H1 (cell line): ENCODE measurements at regions not wholly inside any gene's neighbourhood (a gene's known extent, or its start where the extent isn't known, plus 50 kb on each side); places are given as distances from the start of the nearest gene placed in this dataset.

Experiments
- CTCF ChIA-PET: fragments of 300-600 bp; sonication (Branson Sonifier 250); formaldehyde crosslinking; loops from one replicate; lab custom pipeline; 2021; ENCODE audit not compliant: partially characterized antibody; lab: Charles Lee
- POLR2A ChIA-PET: fragments of 300-600 bp; sonication (Branson Sonifier 250); formaldehyde crosslinking; loops from one replicate; lab custom pipeline; 2021; ENCODE audit warnings: inconsistent platforms; ENCODE audit not compliant: partially characterized antibody; lab: Charles Lee
- DNase-seq, 2 experiments: peaks; one replicate each; pipeline versions ENCODE4 v3.0.0 to v3.0.0-alpha.2; 2010 to 2022; ENCODE audit warnings: low spot score in 2 of 2, low read depth in 1 of 2, mixed read lengths in 1 of 2
- FAIRE-seq: peaks from 2 replicates; lab custom pipeline; 2011; peaks lifted over from hg19 to GRCh38; lab: Jason Lieb, UNC
- H2AFZ ChIP-seq: 2 replicates; pipeline ENCODE4 v1.8.1; 2012; ENCODE audit warnings: low read length, inconsistent platforms
- H2AK5ac ChIP-seq: 2 replicates; pipeline ENCODE4 v1.6.1; 2013; ENCODE audit warnings: low read depth, low read length
- H2BK120ac ChIP-seq: replicated peaks from 2 replicates; pipeline ENCODE3; 2013; ENCODE audit warnings: low read depth, low read length, inconsistent platforms
- H2BK12ac ChIP-seq: 2 replicates; pipeline ENCODE4 v1.6.1; 2013; ENCODE audit warnings: low read depth, low read length
- H2BK15ac ChIP-seq: 2 replicates; pipeline ENCODE4 v1.6.1; 2013; ENCODE audit warnings: low read length
- H2BK20ac ChIP-seq: 2 replicates; pipeline ENCODE4 v1.6.1; 2013; ENCODE audit warnings: low read length
- H2BK5ac ChIP-seq: 2 replicates; pipeline ENCODE4 v1.6.1; 2013; ENCODE audit warnings: low read depth, low read length
- H3K14ac ChIP-seq: 2 replicates; pipeline ENCODE4 v1.6.1; 2013; ENCODE audit warnings: inconsistent platforms; ENCODE audit not compliant: insufficient read length
- H3K18ac ChIP-seq: 2 replicates; pipeline ENCODE4 v1.6.1; 2013; ENCODE audit warnings: low read length; ENCODE audit errors: extremely low read depth
- H3K23ac ChIP-seq: 2 replicates; pipeline ENCODE4 v1.6.1; 2013; ENCODE audit warnings: inconsistent platforms; ENCODE audit not compliant: insufficient read length
- H3K23me2 ChIP-seq: 2 replicates; pipeline ENCODE4 v1.6.1; 2013; ENCODE audit warnings: low read depth, low read length
- H3K27ac ChIP-seq: 2 replicates; pipeline ENCODE4 v1.6.1; 2011; ENCODE audit warnings: low read depth, low read length, inconsistent platforms
- H3K27me3 ChIP-seq, 4 experiments: replicated peaks in 1 of 4; 1 replicate in 1 of 4; 2 replicates in 3 of 4; pipeline versions ENCODE4 v1.6.1 to v1.8.1; 2011 to 2013; ENCODE audit warnings: low read length in 3 of 4, mild to moderate bottlenecking in 3 of 4, inconsistent platforms in 2 of 4, mixed read lengths in 2 of 4, moderate library complexity in 1 of 4; ENCODE audit not compliant: control insufficient read depth in 3 of 4, insufficient read depth in 3 of 4; ENCODE audit errors: extremely low read depth in 1 of 4
- H3K36me3 ChIP-seq, 4 experiments: 2 replicates each; pipeline versions ENCODE4 v1.6.1 to v1.8.1; 2011 to 2013; ENCODE audit warnings: mild to moderate bottlenecking in 4 of 4, low read length in 3 of 4, moderate library complexity in 2 of 4, control low read depth in 1 of 4, inconsistent platforms in 1 of 4; ENCODE audit not compliant: insufficient read depth in 4 of 4, control insufficient read depth in 2 of 4
- H3K4ac ChIP-seq: replicated peaks from 2 replicates; pipeline ENCODE3; 2013; ENCODE audit warnings: low read length, low read depth, mixed read lengths, inconsistent platforms; ENCODE audit not compliant: insufficient read length
- H3K4me1 ChIP-seq, 4 experiments: replicated peaks in 1 of 4; 1 replicate in 1 of 4; 2 replicates in 3 of 4; pipeline versions ENCODE4 v1.6.1 to v1.8.1; 2011 to 2013; ENCODE audit warnings: low read length in 3 of 4, inconsistent platforms in 2 of 4, mixed read lengths in 1 of 4; ENCODE audit not compliant: insufficient read depth in 4 of 4, control insufficient read depth in 3 of 4
- H3K4me2 ChIP-seq, 2 experiments: 2 replicates each; pipeline versions ENCODE4 v1.6.1 to v1.8.1; 2011 to 2013; ENCODE audit warnings: low read depth in 2 of 2, low read length in 2 of 2, control low read depth in 1 of 2, inconsistent platforms in 1 of 2, mild to moderate bottlenecking in 1 of 2; ENCODE audit not compliant: insufficient read depth in 1 of 2
- H3K4me3 ChIP-seq, 4 experiments: fragments of 200-600, 300-600 bp in 1 of 4; sonication (generic), shearing (Covaris generic), sonication (Bioruptor Twin) in 1 of 4; 2 replicates each; pipeline versions ENCODE4 v1.5.1 to v1.8.1; 2011 to 2016; ENCODE audit warnings: low read length in 4 of 4, low read depth in 3 of 4, control low read depth in 2 of 4, inconsistent platforms in 2 of 4, mild to moderate bottlenecking in 2 of 4, mixed read lengths in 1 of 4, moderate library complexity in 1 of 4; ENCODE audit not compliant: insufficient read depth in 2 of 4; ENCODE audit errors: extremely low read depth in 1 of 4
- H3K56ac ChIP-seq: replicated peaks from 2 replicates; pipeline ENCODE3; 2013; ENCODE audit warnings: low read depth, mild to moderate bottlenecking, mixed read lengths, low read length, inconsistent platforms; ENCODE audit not compliant: insufficient read length
- H3K79me1 ChIP-seq: 2 replicates; pipeline ENCODE4 v1.6.1; 2013; ENCODE audit warnings: low read depth, low read length, control low read depth
- H3K79me2 ChIP-seq, 2 experiments: 2 replicates each; pipeline versions ENCODE4 v1.6.1 to v1.8.1; 2012 to 2013; ENCODE audit warnings: low read length in 2 of 2, mild to moderate bottlenecking in 2 of 2, inconsistent platforms in 1 of 2; ENCODE audit not compliant: insufficient read depth in 2 of 2, control insufficient read depth in 1 of 2
- H3K9ac ChIP-seq, 4 experiments: replicated peaks in 1 of 4; 1 replicate in 1 of 4; 2 replicates in 3 of 4; pipeline versions ENCODE4 v1.6.1 to v1.8.1; 2011 to 2013; ENCODE audit warnings: low read depth in 3 of 4, low read length in 3 of 4, control low read depth in 2 of 4, mild to moderate bottlenecking in 2 of 4, moderate library complexity in 2 of 4, inconsistent platforms in 1 of 4; ENCODE audit errors: extremely low read depth in 1 of 4
- H3K9me3 ChIP-seq, 2 experiments: 2 replicates each; pipeline versions ENCODE4 v1.6.1 to v1.8.1; 2012 to 2013; ENCODE audit warnings: mild to moderate bottlenecking in 2 of 2, moderate library complexity in 2 of 2, control low read depth in 1 of 2, inconsistent platforms in 1 of 2, low read depth in 1 of 2, low read length in 1 of 2, mixed read lengths in 1 of 2; ENCODE audit not compliant: insufficient read depth in 2 of 2
- H4K20me1 ChIP-seq, 2 experiments: replicated peaks in 1 of 2; 2 replicates each; pipeline versions ENCODE3 to v1.8.1; 2011 to 2013; ENCODE audit warnings: inconsistent platforms in 2 of 2, low read length in 2 of 2, mild to moderate bottlenecking in 1 of 2; ENCODE audit not compliant: insufficient read depth in 2 of 2, control insufficient read depth in 1 of 2
- H4K5ac ChIP-seq: 2 replicates; pipeline ENCODE4 v1.6.1; 2013; ENCODE audit warnings: low read length, low read depth, mixed read lengths, inconsistent platforms; ENCODE audit not compliant: insufficient read length
- H4K8ac ChIP-seq: 2 replicates; pipeline ENCODE4 v1.8.0; 2013; ENCODE audit warnings: mild to moderate bottlenecking, moderate library complexity, low read length, inconsistent platforms; ENCODE audit not compliant: insufficient read depth; ENCODE audit errors: extremely low read depth
- H4K91ac ChIP-seq: replicated peaks from 2 replicates; pipeline ENCODE3; 2013; ENCODE audit warnings: low read length, mixed read lengths, inconsistent platforms; ENCODE audit not compliant: insufficient read length
- CBX5 ChIP-seq: fragments of 300-800, 300-1000 bp; sonication (generic); IDR thresholded peaks from 2 replicates; pipeline ENCODE4 v1.7.1; 2016; ENCODE audit warnings: antibody characterized with exemption, low read length, low read depth
- CEBPB ChIP-seq: IDR thresholded peaks from 2 replicates; pipeline ENCODE4 v1.6.1; 2012; ENCODE audit warnings: low read depth, low read length
- CREB1 ChIP-seq: IDR thresholded peaks from 2 replicates; pipeline ENCODE4 v1.6.1; 2012; ENCODE audit warnings: inconsistent platforms
- HDAC2 ChIP-seq, 2 experiments: fragments of 300-600 bp in 1 of 2; sonication (generic) in 1 of 2; IDR thresholded peaks; 2 replicates each; pipeline ENCODE4 v1.6.1; 2011 to 2012; ENCODE audit warnings: low read depth in 2 of 2, low read length in 2 of 2, mild to moderate bottlenecking in 2 of 2, moderate library complexity in 2 of 2, borderline replicate concordance in 1 of 2, inconsistent platforms in 1 of 2
- HDAC6 ChIP-seq: IDR thresholded peaks from one replicate; pipeline ENCODE4 v1.7.1; 2012; ENCODE audit warnings: low read depth, mild to moderate bottlenecking, inconsistent platforms, low read length, moderate library complexity
- TAF1 ChIP-seq: IDR thresholded peaks from 2 replicates; pipeline ENCODE4 v1.6.1; 2011; ENCODE audit warnings: mild to moderate bottlenecking, low read depth, low read length
- TEAD4 ChIP-seq: IDR thresholded peaks from 2 replicates; pipeline ENCODE4 v1.6.1; 2012; ENCODE audit warnings: low read depth, low read length, inconsistent platforms, mixed read lengths
- ZNF274 ChIP-seq: IDR thresholded peaks from 2 replicates; pipeline ENCODE4 v1.7.0; 2012; ENCODE audit warnings: low read length, borderline replicate concordance; ENCODE audit errors: extremely low read depth
- WGBS, 2 experiments: shearing (Covaris generic) in 1 of 2; methylation state at CpG; one replicate each; pipeline versions ENCODE4 v1.1.6 to v1.1.7; 2013 to 2015; ENCODE audit warnings: low lambda C conversion rate in 2 of 2, mixed read lengths in 2 of 2, inconsistent platforms in 1 of 2, low coverage in 1 of 2, missing lambda C conversion rate in 1 of 2; ENCODE audit not compliant: insufficient replicate concordance in 2 of 2, insufficient coverage in 1 of 2, insufficient read length in 1 of 2; ENCODE audit errors: extremely low coverage in 1 of 2, missing lambda C conversion rate in 1 of 2; 5-methylcytosine and 5-hydroxymethylcytosine counted together

GRCh38 chr5:163624431-163624830 is 119.0 kb downstream of the MAT2B start:
- CTCF ChIA-PET: interaction anchor here (0.7 to 1.7 kb wide), 3 partner anchors 8 to 1310 kb away, joined by 3 read pairs; no protein-coding TSS in a partner anchor
- WGBS, 2 experiments: 89% methylated on average over 5 of the region's 5 CpGs; no CpG with 5 or more reads in 1 of the 2 experiments

More at GRCh38 chr5:163624431-163624830, 119.0 kb downstream of the MAT2B start:
- no peak overlapping the region for H3K4me3 ChIP-seq
- H2BK120ac ChIP-seq: no peak overlapping the region
- H3K27ac ChIP-seq: no peak overlapping the region
- no peaks in the 10 kb centered on the region; a peak in 1 of 4 replicates for H3K9me3 ChIP-seq
- H3K23me2 ChIP-seq: peaks cover 2% of the 10 kb centered on the region; the same call in 1 of the 2 replicates
- POLR2A ChIA-PET: no interaction called here
- H2BK15ac ChIP-seq: no peak overlapping the region
- no peak overlapping the region for H2AK5ac ChIP-seq
- no peak overlapping the region for H3K18ac ChIP-seq
- H3K56ac ChIP-seq: no peak overlapping the region
- DNase-seq: no peak
- H3K4me2 ChIP-seq: no peak overlapping the region
- no peak overlapping the region for H4K8ac ChIP-seq
- no peak overlapping the region for H2AFZ ChIP-seq
- no peak overlapping the region for H4K5ac ChIP-seq
- H3K4me1 ChIP-seq: no peaks in the 10 kb centered on the region
- no peaks in the 10 kb centered on the region for H3K79me1 ChIP-seq
- no peak overlapping the region for H4K91ac ChIP-seq
- H2BK20ac ChIP-seq: no peak overlapping the region
- FAIRE-seq: no peak
- TF ChIP-seq CEBPB (no peak), CBX5 (no peak), HDAC2 (IDR thresholded peaks at IDR 0.05; ENCODE audit: borderline replicate concordance in 1 of 2, low read depth in 2 of 2, low read length in 2 of 2) (no peak), HDAC6 (no peak), TEAD4 (no peak), ZNF274 (no peak), TAF1 (no peak), CREB1 (no peak)
- H3K14ac ChIP-seq: no peak overlapping the region
- no peak overlapping the region for H2BK12ac ChIP-seq
- no peak overlapping the region for H3K23ac ChIP-seq
- H3K36me3 ChIP-seq: no peaks in the 10 kb centered on the region
- no peak overlapping the region for H2BK5ac ChIP-seq
- no peak overlapping the region for H3K9ac ChIP-seq
- no peaks in the 10 kb centered on the region for H3K27me3 ChIP-seq
- no peaks in the 10 kb centered on the region for H3K79me2 ChIP-seq
- H4K20me1 ChIP-seq: no peaks in the 10 kb centered on the region
- H3K4ac ChIP-seq: no peak overlapping the region
